ENCODE measurements at regions not wholly inside any gene's neighbourhood (a gene's known extent, or its start where the extent isn't known, plus 50 kb on each side); places are given as distances from the start of the nearest gene placed in this dataset.

DNA sequence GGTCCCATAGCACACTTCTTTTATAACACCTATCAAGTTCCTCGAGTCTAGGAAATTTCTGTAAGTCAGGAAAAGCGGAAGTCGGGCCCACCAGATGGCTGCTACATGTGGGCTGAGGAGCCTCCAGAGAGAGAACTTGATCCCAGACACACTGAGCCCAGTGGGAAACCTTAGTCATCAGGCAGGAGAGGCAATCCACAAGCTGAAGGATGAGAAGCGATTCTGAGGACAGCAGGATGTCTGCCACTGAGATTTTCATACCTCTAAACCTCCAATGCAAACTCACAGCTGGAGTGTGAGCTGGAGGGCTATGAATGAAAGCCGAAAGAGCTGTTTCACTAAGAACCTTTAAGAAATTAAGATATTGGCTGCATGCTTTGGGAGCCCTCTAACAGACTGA lies 52.6 kb upstream of the PDHA1 start:
- DNase-seq (no peak), ATAC-seq (no peak)
- Histone ChIP-seq H3K27me3 (ENCODE audit: insufficient read depth in 3 of 3, low read length in 2 of 3) (peaks cover 0 to 7% (median 0%) of the 10 kb centered on the region in 3 donors), H3K4me1 (no peaks in the 10 kb centered on the region), H3K4me3 (no peak overlapping the region), H3K27ac (no peak overlapping the region), H3K9me3 (no peaks in the 10 kb centered on the region), H3K36me3 (ENCODE audit: insufficient read depth in 1 of 2, low read depth in 1 of 2) (no peaks in the 10 kb centered on the region)
- TF ChIP-seq, protein P1, sequence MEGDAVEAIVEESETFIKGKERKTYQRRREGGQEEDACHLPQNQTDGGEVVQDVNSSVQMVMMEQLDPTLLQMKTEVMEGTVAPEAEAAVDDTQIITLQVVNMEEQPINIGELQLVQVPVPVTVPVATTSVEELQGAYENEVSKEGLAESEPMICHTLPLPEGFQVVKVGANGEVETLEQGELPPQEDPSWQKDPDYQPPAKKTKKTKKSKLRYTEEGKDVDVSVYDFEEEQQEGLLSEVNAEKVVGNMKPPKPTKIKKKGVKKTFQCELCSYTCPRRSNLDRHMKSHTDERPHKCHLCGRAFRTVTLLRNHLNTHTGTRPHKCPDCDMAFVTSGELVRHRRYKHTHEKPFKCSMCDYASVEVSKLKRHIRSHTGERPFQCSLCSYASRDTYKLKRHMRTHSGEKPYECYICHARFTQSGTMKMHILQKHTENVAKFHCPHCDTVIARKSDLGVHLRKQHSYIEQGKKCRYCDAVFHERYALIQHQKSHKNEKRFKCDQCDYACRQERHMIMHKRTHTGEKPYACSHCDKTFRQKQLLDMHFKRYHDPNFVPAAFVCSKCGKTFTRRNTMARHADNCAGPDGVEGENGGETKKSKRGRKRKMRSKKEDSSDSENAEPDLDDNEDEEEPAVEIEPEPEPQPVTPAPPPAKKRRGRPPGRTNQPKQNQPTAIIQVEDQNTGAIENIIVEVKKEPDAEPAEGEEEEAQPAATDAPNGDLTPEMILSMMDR (IDR thresholded peaks at IDR 0.05) = no peak
- WGBS, 3 donors = 39 to 51% (median 49%) methylated on average over 5 of the region's 5 CpGs
- intact Hi-C loops (cut with DNase I) = no loop called here

DNA sequence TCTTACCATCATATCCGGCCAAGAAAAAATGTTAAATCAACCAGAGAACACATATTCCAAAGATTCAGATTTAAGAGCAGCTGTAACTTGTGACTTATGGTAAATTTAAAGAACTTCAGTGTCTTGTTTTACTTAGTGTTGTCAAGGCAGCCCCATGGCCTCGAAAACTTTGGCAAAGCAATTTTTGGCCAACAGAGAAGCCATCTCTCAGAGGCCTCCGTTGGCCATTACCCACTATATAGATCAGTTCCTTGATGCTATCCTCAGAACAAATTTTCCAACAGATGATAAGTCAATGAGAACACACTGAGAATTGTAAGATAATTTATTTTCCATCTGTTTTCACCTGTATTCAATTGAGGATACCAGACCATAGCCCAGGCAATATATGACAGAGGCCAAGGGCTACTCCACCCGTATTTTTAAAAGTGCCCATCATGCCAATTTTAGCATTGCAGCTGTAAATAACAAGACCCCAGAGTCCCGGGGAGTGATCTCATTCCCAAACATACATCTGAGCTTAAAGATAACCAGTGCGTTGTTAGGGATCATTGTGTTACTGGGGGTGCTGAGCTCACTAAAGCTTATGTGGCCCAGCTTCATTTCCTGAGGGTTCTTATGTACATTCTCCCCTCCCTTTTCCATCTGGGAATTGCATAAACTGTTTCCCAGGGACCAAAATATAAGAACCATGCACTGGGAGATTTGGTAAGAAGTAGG lies 50.0 kb upstream of the PDHA1 start:
- TF ChIP-seq, protein P1 (IDR thresholded peaks at IDR 0.05) = no peak
- H3K4me1 ChIP-seq = no peaks in the 10 kb centered on the region
- H3K9me3 ChIP-seq = no peaks in the 10 kb centered on the region
- intact Hi-C loops (cut with DNase I) = no loop called here
- H3K4me3 ChIP-seq = no peak overlapping the region
- 52 to 58% (median 54%) methylated on average over 6 of the region's 6 CpGs for WGBS, 3 donors
- H3K36me3 ChIP-seq (ENCODE audit: insufficient read depth in 1 of 2, low read depth in 1 of 2) = no peaks in the 10 kb centered on the region
- no peak for ATAC-seq
- H3K27me3 ChIP-seq (ENCODE audit: insufficient read depth in 3 of 3, low read length in 2 of 3) = peaks cover 0 to 7% (median 0%) of the 10 kb centered on the region in 3 donors
- DNase-seq = no peak
- H3K27ac ChIP-seq = no peak overlapping the region

Data from psoas muscle (tissue), 7 donors.